PC-9 (cell line): ENCODE measurements at regions not wholly inside any gene's neighbourhood (a gene's known extent, or its start where the extent isn't known, plus 50 kb on each side); places are given as distances from the start of the nearest gene placed in this dataset.
"Not testable (repeated sequence)": the region's sequence is repeated elsewhere in the genome, so short reads cannot be mapped to it uniquely, and the experiment has no call there.

Experiments used
- BruUV-seq: library from RNA; stranded (reverse); fragments of 400-500 nt; replicated peaks from 2 replicates; lab custom pipeline; 2021; lab: Mats Ljungman, UMichigan
- CTCF ChIA-PET: fragments of 300-600 bp; sonication (Branson Sonifier 250); formaldehyde crosslinking; loops from one replicate; lab custom pipeline; 2022; ENCODE audit warnings: antibody characterized with exemption; lab: Charles Lee
- POLR2A ChIA-PET: fragments of 300-600 bp; sonication (Branson Sonifier 250); formaldehyde crosslinking; loops from one replicate; lab custom pipeline; 2022; ENCODE audit warnings: antibody characterized with exemption; ENCODE audit not compliant: unreplicated experiment; lab: Charles Lee
- DNase-seq, 2 experiments: peaks; one replicate each; pipeline versions ENCODE4 v3.0.0 to v3.0.0-alpha.2; 2015 to 2022; ENCODE audit warnings: mixed read lengths in 1 of 2
- H2AFZ ChIP-seq: fragments of 200-600 bp; sonication (generic); 2 replicates; pipeline ENCODE4 v1.8.1; 2017; ENCODE audit warnings: antibody characterized with exemption
- H3F3A ChIP-seq: fragments of 200-600 bp; sonication (generic); 2 replicates; pipeline ENCODE4 v1.8.1; 2017; ENCODE audit warnings: antibody characterized with exemption, mild to moderate bottlenecking, low read depth; ENCODE audit not compliant: insufficient read depth
- H3K27ac ChIP-seq: fragments of 200-600 bp; sonication (generic); 2 replicates; pipeline ENCODE4 v1.6.1; 2016; ENCODE audit warnings: mixed run types
- H3K27me3 ChIP-seq: fragments of 200-600 bp; sonication (generic); 2 replicates; pipeline ENCODE4 v1.6.1; 2016; ENCODE audit warnings: low read depth, mixed run types; ENCODE audit not compliant: insufficient read depth
- H3K36me3 ChIP-seq: fragments of 200-600 bp; sonication (generic); 2 replicates; pipeline ENCODE4 v1.6.1; 2016; ENCODE audit warnings: low read depth, mixed run types
- H3K4me1 ChIP-seq: fragments of 200-600 bp; sonication (generic); replicated peaks from 2 replicates; pipeline ENCODE4 v1.6.1; 2016; ENCODE audit warnings: mixed run types; ENCODE audit not compliant: insufficient read depth
- H3K4me2 ChIP-seq: fragments of 200-600 bp; sonication (generic); 2 replicates; pipeline ENCODE4 v1.6.1; 2017; ENCODE audit warnings: mixed run types
- H3K4me3 ChIP-seq: fragments of 200-600 bp; sonication (generic); 2 replicates; pipeline ENCODE4 v1.6.1; 2016; ENCODE audit warnings: mixed run types
- H3K79me2 ChIP-seq: fragments of 200-600 bp; sonication (generic); 2 replicates; pipeline ENCODE4 v1.6.1; 2017; ENCODE audit warnings: low read depth, mixed run types
- H3K9me2 ChIP-seq: fragments of 200-600 bp; sonication (generic); 2 replicates; pipeline ENCODE4 v1.8.1; 2017; ENCODE audit warnings: mild to moderate bottlenecking; ENCODE audit not compliant: insufficient read depth
- H3K9me3 ChIP-seq: fragments of 200-600 bp; sonication (generic); 2 replicates; pipeline ENCODE4 v1.8.1; 2016; ENCODE audit warnings: low read depth; ENCODE audit not compliant: insufficient read depth
- H4K20me1 ChIP-seq: fragments of 200-600 bp; sonication (generic); 2 replicates; pipeline ENCODE4 v1.8.1; 2017; ENCODE audit not compliant: insufficient read depth
- EZH2 ChIP-seq: fragments of 200-600 bp; sonication (generic); IDR thresholded peaks from 2 replicates; pipeline ENCODE4 v1.8.0; 2017; ENCODE audit warnings: antibody characterized with exemption, low read depth
- intact Hi-C: fragments of 100-400 bp; cut with micrococcal nuclease; formaldehyde crosslinking; loops from one replicate; pipeline ENCODE4 v1.10.0; 2022; ENCODE audit not compliant: unreplicated experiment
- TF ChIP-seq, protein P1 (sequence below): fragments of 200-600 bp; sonication (generic); conservative IDR thresholded peaks from 2 replicates; pipeline ENCODE4 v1.6.1; 2017; ENCODE audit warnings: mixed run types, antibody characterized with exemption, mild to moderate bottlenecking, moderate library complexity

DNA sequence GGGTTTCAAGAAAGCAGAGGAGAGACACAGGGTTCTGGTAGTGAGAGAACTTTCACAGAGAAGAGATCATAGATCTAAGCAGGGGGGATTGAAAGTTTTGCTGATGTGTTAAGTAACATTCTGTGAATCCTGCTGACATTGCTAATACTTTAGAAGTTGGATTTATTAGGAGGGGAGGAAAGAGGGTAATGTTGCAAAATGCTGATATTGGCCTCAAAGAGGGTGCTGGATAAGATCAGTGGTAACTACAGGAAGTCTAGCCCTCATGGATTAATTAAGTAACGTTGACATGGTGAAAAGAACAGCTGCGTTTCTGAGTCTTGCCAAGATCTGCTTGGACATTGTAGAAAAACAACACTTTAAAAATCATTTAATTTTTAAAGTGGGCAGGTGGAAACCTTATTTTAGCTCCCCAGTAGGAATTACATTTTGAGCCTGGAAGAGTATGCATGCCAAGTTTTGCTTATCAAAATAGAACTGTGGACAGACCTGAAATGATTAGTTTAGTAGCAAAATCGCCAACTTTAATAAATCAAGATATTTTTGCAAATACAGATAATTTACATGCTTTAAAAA is 606.0 kb upstream of the HTR1E start:
- no peak overlapping the region for H3K4me2 ChIP-seq
- H3F3A ChIP-seq, result no peaks in the 10 kb centered on the region
- TF ChIP-seq, protein P1, sequence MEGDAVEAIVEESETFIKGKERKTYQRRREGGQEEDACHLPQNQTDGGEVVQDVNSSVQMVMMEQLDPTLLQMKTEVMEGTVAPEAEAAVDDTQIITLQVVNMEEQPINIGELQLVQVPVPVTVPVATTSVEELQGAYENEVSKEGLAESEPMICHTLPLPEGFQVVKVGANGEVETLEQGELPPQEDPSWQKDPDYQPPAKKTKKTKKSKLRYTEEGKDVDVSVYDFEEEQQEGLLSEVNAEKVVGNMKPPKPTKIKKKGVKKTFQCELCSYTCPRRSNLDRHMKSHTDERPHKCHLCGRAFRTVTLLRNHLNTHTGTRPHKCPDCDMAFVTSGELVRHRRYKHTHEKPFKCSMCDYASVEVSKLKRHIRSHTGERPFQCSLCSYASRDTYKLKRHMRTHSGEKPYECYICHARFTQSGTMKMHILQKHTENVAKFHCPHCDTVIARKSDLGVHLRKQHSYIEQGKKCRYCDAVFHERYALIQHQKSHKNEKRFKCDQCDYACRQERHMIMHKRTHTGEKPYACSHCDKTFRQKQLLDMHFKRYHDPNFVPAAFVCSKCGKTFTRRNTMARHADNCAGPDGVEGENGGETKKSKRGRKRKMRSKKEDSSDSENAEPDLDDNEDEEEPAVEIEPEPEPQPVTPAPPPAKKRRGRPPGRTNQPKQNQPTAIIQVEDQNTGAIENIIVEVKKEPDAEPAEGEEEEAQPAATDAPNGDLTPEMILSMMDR, result no peak
- no peak for TF ChIP-seq EZH2
- CTCF ChIA-PET, result no interaction called here
- no peaks in the 10 kb centered on the region for H3K79me2 ChIP-seq
- POLR2A ChIA-PET, result no interaction called here
- H3K36me3 ChIP-seq, result no peaks in the 10 kb centered on the region
- DNase-seq, result no peak
- no peak overlapping the region for H3K27ac ChIP-seq
- H4K20me1 ChIP-seq, result no peaks in the 10 kb centered on the region
- BruUV-seq, result no TSS peak
- H3K9me3 ChIP-seq, result no peaks in the 10 kb centered on the region
- no peaks in the 10 kb centered on the region for H3K27me3 ChIP-seq
- H2AFZ ChIP-seq, result no peak overlapping the region
- intact Hi-C loops, result no loop called here
- H3K9me2 ChIP-seq, result no peaks in the 10 kb centered on the region
- H3K4me3 ChIP-seq, result no peak overlapping the region
- no peaks in the 10 kb centered on the region for H3K4me1 ChIP-seq

DNA sequence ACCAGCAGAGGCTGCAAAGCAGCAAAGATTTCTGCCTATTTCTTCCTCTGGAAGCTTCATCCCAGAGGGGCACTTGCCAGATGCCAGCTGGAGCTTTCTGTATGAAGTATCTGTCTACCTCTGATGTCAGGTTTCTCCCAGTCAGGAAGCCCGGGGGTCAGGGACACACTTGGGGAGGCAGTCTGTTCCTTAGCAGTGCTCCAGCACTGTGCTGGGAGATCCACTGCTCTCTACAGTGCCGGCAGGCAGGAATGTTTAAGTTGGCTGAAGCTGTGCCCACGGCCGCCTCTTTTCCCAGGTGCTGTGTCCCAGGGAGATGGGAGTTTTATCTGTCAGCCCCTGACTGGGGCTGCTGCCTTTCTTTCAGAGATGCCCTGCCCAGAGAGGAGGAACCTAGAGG is 631.1 kb upstream of the HTR1E start:
- DNase-seq, result no peak
- no peak overlapping the region for H2AFZ ChIP-seq
- H3K4me2 ChIP-seq, result no peak overlapping the region
- intact Hi-C loops, result no loop called here
- H3F3A ChIP-seq, result no peaks in the 10 kb centered on the region
- no peaks in the 10 kb centered on the region for H4K20me1 ChIP-seq
- no peaks in the 10 kb centered on the region for H3K36me3 ChIP-seq
- no peak overlapping the region for H3K4me3 ChIP-seq
- no peaks in the 10 kb centered on the region for H3K4me1 ChIP-seq
- H3K9me2 ChIP-seq, result no peaks in the 10 kb centered on the region
- ChIA-PET CTCF (no interaction called here), POLR2A (interaction anchor here (0.6 kb wide), 1 partner anchor 516 kb away, joined by 3 read pairs; no protein-coding TSS in a partner anchor)
- BruUV-seq, result no TSS peak
- H3K27ac ChIP-seq, result no peak overlapping the region
- TF ChIP-seq, protein P1, result no peak
- no peak for TF ChIP-seq EZH2
- no peaks in the 10 kb centered on the region for H3K27me3 ChIP-seq
- no peaks in the 10 kb centered on the region for H3K79me2 ChIP-seq
- H3K9me3 ChIP-seq, result no peaks in the 10 kb centered on the region

DNA sequence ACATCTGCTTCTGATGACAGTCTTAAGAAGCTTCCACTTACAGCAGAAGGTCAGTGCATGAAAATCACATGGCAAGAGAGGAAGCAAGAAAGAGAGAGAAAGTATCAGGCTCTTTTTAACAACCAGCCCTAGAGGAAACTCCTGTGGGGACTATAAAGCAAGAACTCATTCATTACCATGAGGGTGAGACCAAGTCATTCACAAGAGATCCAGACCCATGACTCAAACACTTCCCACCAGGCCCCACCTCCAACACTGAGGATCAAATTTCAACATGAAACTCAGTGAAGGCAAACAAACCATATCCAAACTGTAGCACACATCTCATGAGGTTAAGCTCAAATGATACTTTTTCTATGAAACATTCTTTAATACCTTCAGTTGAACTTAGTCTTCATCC is 643.2 kb upstream of the SYNCRIP start:
- Histone ChIP-seq H3K27me3 (no peaks in the 10 kb centered on the region), H4K20me1 (no peaks in the 10 kb centered on the region), H3K4me3 (no peak overlapping the region), H2AFZ (no peak overlapping the region), H3K4me1 (no peaks in the 10 kb centered on the region), H3K9me2 (no peaks in the 10 kb centered on the region), H3K79me2 (no peaks in the 10 kb centered on the region), H3K27ac (no peak overlapping the region), H3F3A (no peaks in the 10 kb centered on the region), H3K9me3 (no peaks in the 10 kb centered on the region), H3K4me2 (no peak overlapping the region), H3K36me3 (no peaks in the 10 kb centered on the region)
- no peak for TF ChIP-seq EZH2
- TF ChIP-seq, protein P1, result no peak
- no peak for DNase-seq
- BruUV-seq, result no TSS peak
- ChIA-PET CTCF (no interaction called here), POLR2A (no interaction called here)
- intact Hi-C loops, result no loop called here

GRCh38 chr6:86284809-86285480 is 642.3 kb upstream of the SYNCRIP start:
- H3K27ac ChIP-seq, H2AFZ ChIP-seq, POLR2A ChIA-PET, DNase-seq, intact Hi-C loops, H4K20me1 ChIP-seq, H3K4me2 ChIP-seq, BruUV-seq, H3K79me2 ChIP-seq, H3K27me3 ChIP-seq, CTCF ChIA-PET, H3K36me3 ChIP-seq, H3K4me1 ChIP-seq, H3K9me2 ChIP-seq, H3F3A ChIP-seq, H3K9me3 ChIP-seq, H3K4me3 ChIP-seq: not testable (repeated sequence)

DNA sequence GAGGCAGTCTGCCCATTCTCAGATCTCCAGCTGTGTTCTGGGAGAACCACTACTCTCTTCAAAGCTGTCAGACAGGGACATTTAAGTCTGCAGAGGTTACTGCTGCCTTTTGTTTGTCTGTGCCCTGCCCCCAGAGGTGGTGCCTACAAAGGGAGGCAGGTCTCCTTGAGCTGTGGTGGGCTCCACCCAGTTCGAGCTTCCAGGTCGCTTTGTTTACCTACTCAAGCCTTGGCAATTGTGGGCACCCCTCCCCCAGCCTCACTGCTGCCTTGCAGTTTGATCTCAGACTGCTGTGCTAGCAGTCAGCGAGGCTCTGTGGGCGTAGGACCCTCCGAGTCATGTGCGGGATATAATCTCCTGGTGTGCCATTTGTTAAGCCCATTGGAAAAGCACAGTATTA is 640.9 kb upstream of the SYNCRIP start:
- H3K4me1 ChIP-seq, H3K9me2 ChIP-seq, H3K79me2 ChIP-seq, H4K20me1 ChIP-seq, H3K4me3 ChIP-seq, H3K4me2 ChIP-seq, intact Hi-C loops, H3K36me3 ChIP-seq, POLR2A ChIA-PET, H3K27ac ChIP-seq, CTCF ChIA-PET, BruUV-seq, H3F3A ChIP-seq, DNase-seq, H3K9me3 ChIP-seq, H3K27me3 ChIP-seq, H2AFZ ChIP-seq: not testable (repeated sequence)
